ENCODE measurements at regions not wholly inside any gene's neighbourhood (a gene's known extent, or its start where the extent isn't known, plus 50 kb on each side); places are given as distances from the start of the nearest gene placed in this dataset.

DNA sequence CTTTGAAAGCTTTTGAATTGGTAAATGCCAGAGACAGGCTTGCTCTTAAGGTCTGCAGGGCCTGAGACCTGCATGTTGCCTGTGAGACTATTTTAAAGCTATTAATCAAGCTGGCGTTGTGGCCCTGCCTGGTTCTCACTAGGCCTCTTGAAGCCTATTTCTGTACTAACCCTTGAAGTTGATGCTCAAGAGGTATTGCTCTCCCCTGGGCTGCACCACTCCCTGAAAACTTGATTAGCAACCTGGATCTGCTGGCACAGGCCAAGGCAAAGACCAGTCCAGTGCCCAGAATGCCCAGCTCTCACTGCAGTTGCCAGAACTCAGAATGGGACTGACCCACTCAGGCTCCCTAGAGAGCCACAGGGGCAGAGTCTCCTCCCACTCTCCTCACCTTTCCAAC lies 220.0 kb upstream of the MEOX2 start:
- DNase-seq (no peak), ATAC-seq (no peak)
- H3K27ac ChIP-seq (ENCODE audit: low read length), result no peak overlapping the region
- no peaks in the 10 kb centered on the region for H3K9me3 ChIP-seq (ENCODE audit: control insufficient read depth, low read length)
- intact Hi-C loops (cut with DNase I), result no loop called here
- no peaks in the 10 kb centered on the region for H3K4me1 ChIP-seq (ENCODE audit: control insufficient read depth, insufficient read depth, low read length)
- no peak overlapping the region for H3K4me3 ChIP-seq (ENCODE audit: low read length)
- H3K27me3 ChIP-seq (ENCODE audit: control insufficient read depth, insufficient read depth), result no peaks in the 10 kb centered on the region
- 65% methylated on average over 1 of the region's 1 CpG for whole genome bisulfite sequencing

GRCh38 chr7:15905251-15906040 lies 219.0 kb upstream of the MEOX2 start:
- intact Hi-C loops (cut with DNase I), result no loop called here
- no peaks in the 10 kb centered on the region for H3K4me1 ChIP-seq (ENCODE audit: control insufficient read depth, insufficient read depth, low read length)
- H3K27me3 ChIP-seq (ENCODE audit: control insufficient read depth, insufficient read depth), result no peaks in the 10 kb centered on the region
- no peak overlapping the region for H3K27ac ChIP-seq (ENCODE audit: low read length)
- H3K9me3 ChIP-seq (ENCODE audit: control insufficient read depth, low read length), result no peaks in the 10 kb centered on the region
- WGBS, result 89% methylated on average over 8 of the region's 8 CpGs
- no peak for ATAC-seq
- no peak for DNase-seq
- H3K4me3 ChIP-seq (ENCODE audit: low read length), result no peak overlapping the region

GRCh38 chr7:15891151-15891881 lies 204.8 kb upstream of the MEOX2 start:
- no peak overlapping the region for H3K27ac ChIP-seq (ENCODE audit: low read length)
- intact Hi-C loops (cut with DNase I), result no loop called here
- H3K4me1 ChIP-seq (ENCODE audit: control insufficient read depth, insufficient read depth, low read length), result peaks cover 2% of the 10 kb centered on the region
- no peak for ATAC-seq
- H3K9me3 ChIP-seq (ENCODE audit: control insufficient read depth, low read length), result no peaks in the 10 kb centered on the region
- H3K27me3 ChIP-seq (ENCODE audit: control insufficient read depth, insufficient read depth), result no peaks in the 10 kb centered on the region
- no peak overlapping the region for H3K4me3 ChIP-seq (ENCODE audit: low read length)
- no peak for DNase-seq

DNA sequence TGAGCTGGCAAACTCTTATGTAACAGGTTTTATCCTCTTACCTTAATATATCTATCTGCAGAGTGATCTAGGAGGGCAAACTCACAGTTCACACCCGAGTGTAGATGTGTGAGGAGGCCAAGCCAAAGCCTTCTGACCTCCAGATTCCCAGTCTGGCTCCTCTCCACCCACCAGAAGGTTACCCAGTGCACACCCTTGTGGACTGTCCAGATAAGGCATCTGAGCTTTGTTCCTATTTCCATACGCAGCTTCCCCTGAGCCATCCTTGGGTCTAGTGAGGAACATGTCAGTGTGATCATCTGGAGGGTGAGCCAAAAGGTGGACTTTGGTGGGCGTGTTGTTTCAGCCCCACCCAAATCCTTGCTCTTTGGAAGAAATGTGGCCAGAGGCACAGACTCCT lies 203.0 kb upstream of the MEOX2 start:
- no peaks in the 10 kb centered on the region for H3K9me3 ChIP-seq (ENCODE audit: control insufficient read depth, low read length)
- DNase-seq, result peak; percentile 14 to 54 (median 40)
- intact Hi-C loops (cut with DNase I), result no loop called here
- H3K4me1 ChIP-seq (ENCODE audit: control insufficient read depth, insufficient read depth, low read length), result peaks cover 2% of the 10 kb centered on the region
- ATAC-seq, result peak; percentile 74 to 76
- H3K4me3 ChIP-seq (ENCODE audit: low read length), result no peak overlapping the region
- no peaks in the 10 kb centered on the region for H3K27me3 ChIP-seq (ENCODE audit: control insufficient read depth, insufficient read depth)
- WGBS, result 61% methylated on average over 3 of the region's 3 CpGs
- no peak overlapping the region for H3K27ac ChIP-seq (ENCODE audit: low read length)

DNA sequence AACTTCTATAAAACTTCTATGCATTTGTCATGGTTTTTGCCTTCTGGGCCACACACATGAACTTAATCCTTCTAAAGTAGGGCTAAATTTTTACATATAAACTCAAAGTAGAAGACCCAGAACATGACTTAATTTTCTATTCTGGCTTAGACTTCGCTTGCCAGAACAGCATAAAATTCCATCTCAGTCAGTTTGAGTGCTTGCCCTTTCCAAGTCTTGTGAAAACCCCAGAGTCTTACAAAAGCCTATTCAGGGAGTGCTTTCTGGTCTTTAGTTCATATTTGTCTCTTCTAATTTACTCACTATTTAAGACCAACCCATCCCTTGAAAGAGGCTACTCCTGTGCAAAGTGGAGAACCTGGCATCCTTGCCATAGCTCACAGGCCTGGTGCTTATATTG lies 201.6 kb upstream of the MEOX2 start:
- Histone ChIP-seq H3K9me3 (ENCODE audit: control insufficient read depth, low read length) (no peaks in the 10 kb centered on the region), H3K27ac (ENCODE audit: low read length) (no peak overlapping the region), H3K4me3 (ENCODE audit: low read length) (no peak overlapping the region), H3K27me3 (ENCODE audit: control insufficient read depth, insufficient read depth) (no peaks in the 10 kb centered on the region), H3K4me1 (ENCODE audit: control insufficient read depth, insufficient read depth, low read length) (peaks cover 2% of the 10 kb centered on the region)
- DNase-seq (no peak), ATAC-seq (peak; percentile 47 to 51)
- WGBS, result 77% methylated on average over 1 of the region's 1 CpG
- intact Hi-C loops (cut with DNase I), result no loop called here

DNA sequence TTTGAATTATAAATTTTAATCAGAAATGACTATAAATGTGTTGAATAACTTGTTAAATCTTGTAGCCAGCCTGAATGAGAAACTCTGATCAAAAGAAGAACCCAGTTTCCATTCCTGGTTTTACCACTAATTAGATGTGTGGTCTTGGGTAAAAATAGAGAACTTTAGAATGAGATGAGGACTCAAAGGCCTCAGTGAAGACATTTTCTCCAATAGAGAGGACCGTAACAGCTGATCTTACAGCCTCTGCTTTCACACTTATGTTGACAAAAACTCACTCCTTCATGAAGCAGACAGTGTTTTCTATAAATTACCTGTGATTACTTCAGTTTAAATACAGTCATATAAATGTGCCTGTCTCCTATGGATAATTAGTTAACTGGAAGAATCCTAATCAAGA lies 200.1 kb upstream of the MEOX2 start:
- WGBS, result 96% methylated on average over 1 of the region's 1 CpG
- ATAC-seq (no peak), DNase-seq (no peak)
- no peak overlapping the region for H3K4me3 ChIP-seq (ENCODE audit: low read length)
- intact Hi-C loops (cut with DNase I), result no loop called here
- no peaks in the 10 kb centered on the region for H3K9me3 ChIP-seq (ENCODE audit: control insufficient read depth, low read length)
- H3K27me3 ChIP-seq (ENCODE audit: control insufficient read depth, insufficient read depth), result no peaks in the 10 kb centered on the region
- H3K27ac ChIP-seq (ENCODE audit: low read length), result no peak overlapping the region
- peaks cover 2% of the 10 kb centered on the region for H3K4me1 ChIP-seq (ENCODE audit: control insufficient read depth, insufficient read depth, low read length)

DNA sequence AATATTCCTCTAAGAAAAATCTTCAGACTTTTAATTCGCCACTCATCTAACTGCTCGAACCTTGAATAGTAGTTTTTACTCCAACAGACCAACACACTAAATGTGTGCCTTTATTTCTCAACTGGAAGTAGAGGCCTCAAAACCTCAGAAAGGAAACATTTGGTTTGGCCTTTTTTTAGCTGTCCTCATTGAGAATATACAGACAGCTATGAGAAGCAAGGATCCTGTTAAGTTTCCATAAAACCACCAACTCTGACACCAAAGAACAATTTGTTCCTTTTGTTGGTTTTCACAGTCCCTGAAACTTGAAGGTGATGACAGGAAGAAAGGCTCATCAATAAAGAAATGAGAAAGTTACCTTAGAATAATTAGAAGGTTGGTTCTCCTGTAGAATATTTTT lies 199.2 kb upstream of the MEOX2 start:
- no peak for ATAC-seq
- Histone ChIP-seq H3K9me3 (ENCODE audit: control insufficient read depth, low read length) (no peaks in the 10 kb centered on the region), H3K4me3 (ENCODE audit: low read length) (no peak overlapping the region), H3K4me1 (ENCODE audit: control insufficient read depth, insufficient read depth, low read length) (peaks cover 2% of the 10 kb centered on the region), H3K27me3 (ENCODE audit: control insufficient read depth, insufficient read depth) (no peaks in the 10 kb centered on the region), H3K27ac (ENCODE audit: low read length) (no peak overlapping the region)
- DNase-seq, result no peak
- 88% methylated on average over 2 of the region's 2 CpGs for WGBS
- intact Hi-C loops (cut with DNase I), result no loop called here

- Histone ChIP-seq H3K9me3 (ENCODE audit: control insufficient read depth, low read length) (no peaks in the 10 kb centered on the region), H3K4me3 (ENCODE audit: low read length) (no peak overlapping the region), H3K27me3 (ENCODE audit: control insufficient read depth, insufficient read depth) (no peaks in the 10 kb centered on the region), H3K27ac (ENCODE audit: low read length) (no peak overlapping the region), H3K4me1 (ENCODE audit: control insufficient read depth, insufficient read depth, low read length) (no peaks in the 10 kb centered on the region)
- ATAC-seq, result peak; percentile 33 to 72
- intact Hi-C loops (cut with DNase I), result no loop called here
- DNase-seq, result no peak
These were observed 188.3 kb upstream of the MEOX2 start for GRCh38 chr7:15874774-15875173.

GRCh38 chr7:15870347-15870746 lies 183.9 kb upstream of the MEOX2 start:
- DNase-seq, result no peak
- no peak for ATAC-seq
- intact Hi-C loops (cut with DNase I), result no loop called here
- H3K4me3 ChIP-seq (ENCODE audit: low read length), result no peak overlapping the region
- H3K27ac ChIP-seq (ENCODE audit: low read length), result no peak overlapping the region
- H3K27me3 ChIP-seq (ENCODE audit: control insufficient read depth, insufficient read depth), result no peaks in the 10 kb centered on the region
- WGBS, result 74% methylated on average over 1 of the region's 1 CpG
- H3K9me3 ChIP-seq (ENCODE audit: control insufficient read depth, low read length), result no peaks in the 10 kb centered on the region
- H3K4me1 ChIP-seq (ENCODE audit: control insufficient read depth, insufficient read depth, low read length), result no peaks in the 10 kb centered on the region

DNA sequence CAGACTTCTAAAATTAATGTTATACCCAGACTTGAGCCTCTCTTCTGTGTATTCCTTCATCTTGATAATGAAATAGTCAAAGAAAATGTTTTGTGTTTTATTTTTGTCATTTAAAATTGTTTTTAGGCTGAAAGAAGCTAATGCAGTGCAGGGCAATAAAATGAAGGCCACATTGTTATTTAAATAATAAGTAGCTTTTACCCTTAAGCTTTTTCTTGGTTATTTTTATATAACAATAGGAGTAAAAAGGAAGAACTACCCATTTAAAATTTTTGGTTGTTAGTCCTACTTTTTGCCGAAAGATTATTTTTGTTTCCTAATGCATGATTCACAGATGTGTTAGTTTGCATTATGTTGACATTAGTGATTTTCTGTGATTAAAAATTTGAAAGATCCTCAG lies 181.0 kb upstream of the MEOX2 start:
- H3K27ac ChIP-seq (ENCODE audit: low read length), result no peak overlapping the region
- no peak for ATAC-seq
- H3K4me3 ChIP-seq (ENCODE audit: low read length), result no peak overlapping the region
- WGBS, result 84% methylated on average over 1 of the region's 1 CpG
- H3K4me1 ChIP-seq (ENCODE audit: control insufficient read depth, insufficient read depth, low read length), result no peaks in the 10 kb centered on the region
- no peaks in the 10 kb centered on the region for H3K9me3 ChIP-seq (ENCODE audit: control insufficient read depth, low read length)
- H3K27me3 ChIP-seq (ENCODE audit: control insufficient read depth, insufficient read depth), result no peaks in the 10 kb centered on the region
- no peak for DNase-seq
- intact Hi-C loops (cut with DNase I), result no loop called here

GRCh38 chr7:15866753-15867152 lies 180.3 kb upstream of the MEOX2 start:
- intact Hi-C loops (cut with DNase I), result no loop called here
- H3K27ac ChIP-seq (ENCODE audit: low read length), result no peak overlapping the region
- H3K27me3 ChIP-seq (ENCODE audit: control insufficient read depth, insufficient read depth), result no peaks in the 10 kb centered on the region
- no peak for ATAC-seq
- no peaks in the 10 kb centered on the region for H3K9me3 ChIP-seq (ENCODE audit: control insufficient read depth, low read length)
- WGBS, result 68% methylated on average over 1 of the region's 1 CpG
- no peak overlapping the region for H3K4me3 ChIP-seq (ENCODE audit: low read length)
- no peak for DNase-seq
- peaks cover 2% of the 10 kb centered on the region for H3K4me1 ChIP-seq (ENCODE audit: control insufficient read depth, insufficient read depth, low read length)

All from right cardiac atrium (tissue), 5 donors.